Thyroid gland (tissue), 4 donors: ENCODE measurements at regions not wholly inside any gene's neighbourhood (a gene's known extent, or its start where the extent isn't known, plus 50 kb on each side); places are given as distances from the start of the nearest gene placed in this dataset.

Experiments used
- POLR2A ChIP-seq, 2 donors: fragments of 450-650 bp; IDR thresholded peaks; one replicate each; pipeline ENCODE4 v1.6.1; 2017; ENCODE audit warnings: antibody characterized with exemption in 2 of 2, mild to moderate bottlenecking in 2 of 2, moderate library complexity in 1 of 2
- TF ChIP-seq, protein P1 (sequence below), 6 experiments: fragments of 200-600 bp in 3 of 6; fragments of 450-650 bp in 3 of 6; sonication (generic) in 3 of 6; IDR thresholded peaks; one replicate each; pipeline ENCODE4 v1.5.1; 2016 to 2019; ENCODE audit warnings: antibody characterized with exemption in 6 of 6, mild to moderate bottlenecking in 2 of 6, inconsistent platforms in 1 of 6, moderate library complexity in 1 of 6

DNA sequence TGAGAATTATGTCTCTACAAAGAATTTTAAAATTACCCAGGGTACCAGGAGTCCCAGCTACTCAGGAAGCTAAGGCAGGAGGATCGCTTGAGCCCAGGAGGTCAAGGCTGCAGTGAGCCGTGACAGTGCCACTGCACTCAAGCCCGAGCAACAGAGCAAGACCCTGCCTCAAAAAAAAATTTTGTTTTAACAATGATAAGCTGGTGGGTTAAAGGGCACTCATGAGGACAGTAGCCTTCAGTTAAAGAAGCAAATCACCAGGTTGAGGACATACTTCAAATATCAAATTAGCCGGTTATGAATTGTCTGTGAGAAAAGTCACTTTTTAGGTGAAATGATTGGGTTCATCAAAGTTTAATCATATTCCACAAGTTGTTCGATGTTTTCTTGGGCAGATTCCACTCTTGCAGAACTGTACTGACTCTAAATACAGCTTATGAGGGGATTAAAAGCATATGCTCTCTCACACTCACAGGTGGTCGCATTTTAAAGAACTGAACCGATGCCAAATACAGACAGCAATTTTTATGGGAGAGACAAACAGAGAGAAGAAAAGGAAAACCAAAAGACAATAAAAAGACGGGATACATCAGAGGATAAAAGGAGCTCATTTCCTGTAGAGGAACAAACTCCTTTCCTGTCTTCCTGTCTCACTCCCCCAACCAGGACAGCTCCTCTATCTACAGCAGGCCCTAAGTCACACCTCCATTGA is 582.8 kb upstream of the NRP1 start:
- TF ChIP-seq, protein P1, sequence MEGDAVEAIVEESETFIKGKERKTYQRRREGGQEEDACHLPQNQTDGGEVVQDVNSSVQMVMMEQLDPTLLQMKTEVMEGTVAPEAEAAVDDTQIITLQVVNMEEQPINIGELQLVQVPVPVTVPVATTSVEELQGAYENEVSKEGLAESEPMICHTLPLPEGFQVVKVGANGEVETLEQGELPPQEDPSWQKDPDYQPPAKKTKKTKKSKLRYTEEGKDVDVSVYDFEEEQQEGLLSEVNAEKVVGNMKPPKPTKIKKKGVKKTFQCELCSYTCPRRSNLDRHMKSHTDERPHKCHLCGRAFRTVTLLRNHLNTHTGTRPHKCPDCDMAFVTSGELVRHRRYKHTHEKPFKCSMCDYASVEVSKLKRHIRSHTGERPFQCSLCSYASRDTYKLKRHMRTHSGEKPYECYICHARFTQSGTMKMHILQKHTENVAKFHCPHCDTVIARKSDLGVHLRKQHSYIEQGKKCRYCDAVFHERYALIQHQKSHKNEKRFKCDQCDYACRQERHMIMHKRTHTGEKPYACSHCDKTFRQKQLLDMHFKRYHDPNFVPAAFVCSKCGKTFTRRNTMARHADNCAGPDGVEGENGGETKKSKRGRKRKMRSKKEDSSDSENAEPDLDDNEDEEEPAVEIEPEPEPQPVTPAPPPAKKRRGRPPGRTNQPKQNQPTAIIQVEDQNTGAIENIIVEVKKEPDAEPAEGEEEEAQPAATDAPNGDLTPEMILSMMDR (IDR thresholded peaks at IDR 0.05) = no peak
- TF ChIP-seq POLR2A (IDR thresholded peaks at IDR 0.05) = no peak
